ENCODE measurements at regions not wholly inside any gene's neighbourhood (a gene's known extent, or its start where the extent isn't known, plus 50 kb on each side); places are given as distances from the start of the nearest gene placed in this dataset.
"Not testable (repeated sequence)": the region's sequence is repeated elsewhere in the genome, so short reads cannot be mapped to it uniquely, and the experiment has no call there.

GRCh38 chr5:91864962-91865361 is 481.8 kb upstream of the ARRDC3 start:
- no peak for DNase-seq

DNA sequence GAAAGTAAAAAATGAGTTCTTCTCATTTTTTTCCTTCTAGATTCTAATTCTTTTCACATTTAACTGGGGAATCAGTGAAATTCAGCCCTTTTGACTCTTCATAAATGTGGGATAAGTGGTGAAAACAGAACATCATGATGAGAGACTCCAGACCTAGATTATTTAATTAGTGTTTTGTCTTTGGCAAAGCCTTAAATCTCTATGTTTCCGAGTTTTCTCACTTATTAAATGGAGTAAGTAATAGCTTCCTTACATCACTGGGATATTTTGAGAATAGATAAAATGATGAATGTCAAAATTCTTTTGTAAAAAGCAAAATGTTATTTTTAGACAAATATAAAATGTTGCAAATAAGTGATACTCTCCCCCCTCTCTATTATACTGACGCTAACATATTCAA is 468.6 kb upstream of the ARRDC3 start:
- no peak for DNase-seq

DNA sequence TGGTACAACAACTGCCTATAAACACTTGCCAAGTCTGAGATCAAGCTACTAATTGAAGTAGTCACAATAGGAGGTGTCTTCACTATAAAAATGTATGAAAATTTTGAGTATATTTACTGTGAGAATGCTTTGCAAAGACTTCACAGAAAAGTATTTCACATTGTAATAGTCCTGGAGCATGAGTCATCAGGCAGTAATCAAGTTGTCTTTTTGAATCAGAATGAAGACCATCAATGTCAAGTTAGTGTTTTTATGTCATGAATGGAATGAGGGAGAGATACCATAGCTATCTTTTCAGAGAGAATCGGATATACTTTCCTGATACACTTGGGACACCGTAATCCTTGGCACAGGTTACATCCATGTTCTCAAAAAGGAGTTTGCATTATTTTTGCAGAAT is 466.9 kb upstream of the ARRDC3 start:
- DNase-seq, result no peak

- DNase-seq, result no peak
Observed at GRCh38 chr5:91849069-91849468, 466.0 kb upstream of the ARRDC3 start.

DNA sequence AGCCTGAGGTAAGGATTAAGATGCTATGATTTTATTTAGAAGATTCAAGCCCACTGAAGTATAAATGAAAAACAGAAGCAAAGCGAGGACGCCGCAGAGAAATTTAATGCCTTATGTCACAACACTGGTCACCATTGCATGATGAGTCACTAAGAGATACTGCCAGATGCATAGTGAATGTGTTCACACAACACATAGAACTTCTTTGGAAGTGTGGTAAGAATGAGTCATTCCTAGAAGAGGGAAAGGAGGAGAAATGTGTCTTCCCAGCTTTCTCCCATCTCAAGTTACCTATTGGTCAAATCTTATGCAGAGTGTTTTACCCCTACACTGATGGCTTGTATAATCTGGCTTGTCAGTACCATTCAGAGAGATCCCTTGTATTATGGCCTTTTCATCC is 465.3 kb upstream of the ARRDC3 start:
- no peak for DNase-seq

DNA sequence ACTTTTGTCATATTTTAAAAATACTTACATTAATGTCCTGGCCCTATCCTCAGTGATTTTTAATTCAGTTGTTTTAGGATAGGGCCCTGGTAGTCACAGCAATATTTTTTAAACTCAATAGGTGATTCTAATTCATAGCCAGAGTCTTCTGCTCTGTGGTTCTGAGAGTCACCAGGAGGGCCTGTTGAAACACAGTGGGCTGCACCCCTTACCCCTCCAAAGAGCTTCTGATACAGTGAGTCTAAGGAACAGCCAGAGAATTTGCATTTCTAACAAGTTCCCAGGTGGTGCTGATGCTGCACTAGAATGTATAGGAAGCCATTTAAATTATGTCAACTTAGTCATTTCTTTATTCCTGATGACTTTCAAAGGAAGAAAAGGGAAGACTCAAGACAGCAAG is 458.3 kb upstream of the ARRDC3 start:
- no peak for DNase-seq

DNA sequence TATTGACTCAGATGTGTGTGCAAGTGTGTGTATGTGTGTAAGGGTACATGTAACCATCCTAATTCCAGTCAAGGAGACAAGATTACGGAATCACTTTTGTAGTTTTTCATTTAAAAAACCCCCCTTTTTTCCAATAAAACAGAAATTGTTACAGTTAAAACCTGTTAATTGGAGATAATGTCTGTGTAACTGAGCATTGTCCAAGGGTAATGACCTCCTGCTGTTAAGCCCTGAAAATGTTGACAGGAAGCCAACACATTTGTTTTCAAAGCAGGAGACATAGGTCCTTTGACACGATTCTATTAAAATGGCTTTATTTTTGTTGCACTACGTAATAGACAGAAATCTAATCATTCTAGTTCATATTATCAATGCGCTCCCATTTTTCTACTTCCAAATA is 457.3 kb upstream of the ARRDC3 start:
- DNase-seq, result no peak

DNA sequence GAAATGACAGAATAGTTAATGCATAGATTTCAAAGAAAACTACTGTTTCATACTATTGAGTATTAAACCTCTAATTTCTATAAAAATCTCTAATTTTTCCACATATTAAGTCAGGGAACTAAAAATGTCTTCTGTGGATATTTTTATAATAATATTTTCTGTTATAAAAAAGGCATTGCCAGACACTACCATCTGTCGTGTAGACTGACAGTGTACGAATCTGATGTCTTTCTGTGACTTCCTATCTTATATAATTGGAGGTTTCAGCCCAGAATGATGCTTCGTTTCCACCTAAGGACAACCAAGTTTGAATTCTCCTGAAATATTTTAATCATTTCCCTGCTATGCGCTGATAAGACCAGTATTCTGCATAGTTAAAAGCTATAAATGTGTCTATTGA is 456.6 kb upstream of the ARRDC3 start:
- no peak for DNase-seq

- DNase-seq, result no peak
Observed at GRCh38 chr5:91839233-91839632, 456.1 kb upstream of the ARRDC3 start.

DNA sequence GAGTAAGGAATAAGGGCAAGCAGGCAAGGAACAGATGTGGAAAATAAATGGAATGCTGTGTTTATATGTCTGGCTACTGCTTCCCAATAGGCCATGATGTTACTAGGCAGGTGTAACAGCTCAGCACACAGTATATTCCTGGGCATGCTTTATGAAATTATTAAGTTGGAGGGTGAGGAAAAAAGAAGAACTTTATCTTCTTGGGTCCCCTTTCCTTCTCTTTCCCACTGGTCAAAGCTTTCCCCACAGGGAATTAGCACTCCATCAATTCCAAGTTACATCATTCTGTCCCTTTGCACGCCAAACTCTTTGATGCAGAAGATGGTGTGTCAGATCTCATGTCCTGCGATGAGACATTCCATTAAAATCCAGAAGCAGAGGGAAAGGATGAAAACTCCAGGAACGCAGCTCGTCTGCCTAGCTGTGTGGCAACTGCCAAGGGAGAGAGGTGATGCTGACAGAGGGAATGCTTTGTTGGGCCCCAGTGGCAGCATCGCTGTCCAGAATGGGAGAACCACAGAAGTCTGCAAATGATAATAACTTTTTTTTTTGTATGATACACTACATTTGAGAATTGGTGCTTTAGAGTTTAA is 447.3 kb upstream of the ARRDC3 start:
- no peak for DNase-seq

DNA sequence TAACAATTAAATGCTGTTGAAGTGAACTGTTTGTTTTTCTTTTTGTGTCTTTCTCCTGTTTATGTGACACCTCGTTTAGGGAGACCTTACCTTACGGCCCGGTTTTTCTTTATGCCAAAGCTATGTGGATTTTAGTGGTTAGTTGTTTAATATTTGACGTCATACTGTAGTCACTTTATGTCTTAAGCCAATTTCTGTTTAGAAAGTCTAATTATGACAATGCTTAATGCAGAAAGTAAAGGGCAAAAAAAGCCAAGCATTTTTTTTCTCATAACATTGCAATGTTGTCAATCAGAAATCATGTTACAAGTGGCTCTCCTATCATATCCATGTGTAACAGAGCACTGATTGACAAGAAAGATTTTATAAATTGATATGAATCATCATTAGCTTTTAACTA is 442.5 kb upstream of the ARRDC3 start:
- no peak for DNase-seq

GRCh38 chr5:91824406-91824805 is 441.3 kb upstream of the ARRDC3 start:
- DNase-seq, result no peak

DNA sequence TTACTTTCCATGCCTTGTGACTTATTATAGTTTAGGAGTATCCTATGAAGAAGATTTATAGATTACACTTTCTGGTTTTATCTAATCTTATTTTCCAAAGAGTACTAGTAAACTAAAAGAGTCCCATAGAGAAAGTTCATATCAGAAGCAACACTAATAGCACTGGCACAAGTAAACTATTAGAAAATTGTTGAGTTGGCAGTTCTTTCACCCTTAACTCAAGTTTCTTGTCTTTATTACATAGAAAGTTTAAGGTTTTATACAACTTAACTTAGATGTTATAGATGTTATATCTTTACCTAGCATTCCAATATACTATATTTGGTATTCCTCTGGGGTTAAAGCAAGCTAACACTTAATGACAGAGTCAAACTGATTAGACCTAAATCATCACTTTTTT is 437.8 kb upstream of the ARRDC3 start:
- DNase-seq, result no peak

DNA sequence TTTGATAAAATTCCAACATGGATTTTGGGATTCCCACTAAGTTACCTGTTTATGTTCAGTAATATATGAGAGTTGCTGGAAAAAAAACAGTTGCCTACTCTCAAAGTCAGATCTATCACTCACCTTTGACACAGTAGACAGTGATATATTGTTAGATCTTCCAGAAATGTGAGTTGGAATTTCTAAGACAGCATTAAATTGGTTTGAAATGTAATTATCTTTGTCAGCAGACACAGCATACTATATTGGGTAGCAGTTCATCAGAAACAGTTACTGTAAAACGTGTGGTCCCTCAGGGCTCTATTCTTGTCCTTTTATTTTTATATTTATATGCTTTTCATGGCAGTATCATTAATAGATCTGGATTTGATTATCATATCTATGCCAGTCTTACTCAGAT is 433.6 kb upstream of the ARRDC3 start:
- no peak for DNase-seq

DNA sequence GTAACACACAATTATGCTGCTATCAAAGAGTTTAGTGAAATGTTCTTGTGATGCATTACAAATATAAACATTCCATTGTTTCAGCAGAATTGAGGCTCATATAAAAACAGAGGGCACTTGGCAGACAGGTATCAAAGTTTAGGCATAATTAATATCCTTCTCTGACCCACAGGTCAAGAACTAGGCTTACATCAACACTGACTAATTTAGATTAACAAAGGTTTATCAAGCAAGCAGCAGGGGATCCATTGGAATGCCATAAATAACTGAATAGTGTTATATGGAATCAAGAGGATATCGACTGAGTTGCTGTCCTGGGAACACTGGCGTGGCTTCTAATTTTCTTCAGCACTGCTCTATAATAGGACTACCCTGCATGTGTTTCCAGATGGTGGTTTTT is 414.5 kb upstream of the ARRDC3 start:
- no peak for DNase-seq

DNA sequence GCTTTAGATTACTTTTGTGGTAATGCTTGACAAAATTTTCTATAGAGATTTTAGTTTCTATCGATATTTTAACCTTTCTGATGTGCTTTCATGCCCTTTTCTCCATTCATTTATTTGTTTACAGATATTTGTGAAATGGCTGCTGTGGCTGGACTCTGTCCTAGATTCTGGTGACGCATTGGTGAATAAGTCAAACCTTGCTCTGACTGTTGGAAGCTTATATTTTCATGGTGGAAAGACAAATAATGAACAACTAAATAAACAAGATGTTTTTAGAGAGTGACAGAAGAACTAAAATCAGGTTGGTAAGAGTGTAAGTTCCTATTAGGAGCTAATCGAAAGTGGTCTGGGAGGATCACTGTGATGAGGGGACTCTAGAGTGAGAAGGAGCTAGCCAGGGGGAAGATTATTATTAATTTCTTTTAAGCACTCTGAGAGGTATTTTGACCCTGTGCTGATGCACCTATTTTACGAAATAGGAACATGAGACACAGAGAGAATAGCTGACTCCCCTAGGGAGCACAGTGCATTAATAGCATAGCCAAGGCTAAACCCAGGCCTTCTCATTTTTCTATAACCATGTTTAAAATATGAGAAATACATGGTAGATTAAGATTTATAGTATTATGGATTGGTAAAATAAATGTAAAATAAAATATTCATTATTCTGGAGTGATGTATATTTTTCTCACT is 411.9 kb upstream of the ARRDC3 start:
- DNase-seq, result no peak

DNA sequence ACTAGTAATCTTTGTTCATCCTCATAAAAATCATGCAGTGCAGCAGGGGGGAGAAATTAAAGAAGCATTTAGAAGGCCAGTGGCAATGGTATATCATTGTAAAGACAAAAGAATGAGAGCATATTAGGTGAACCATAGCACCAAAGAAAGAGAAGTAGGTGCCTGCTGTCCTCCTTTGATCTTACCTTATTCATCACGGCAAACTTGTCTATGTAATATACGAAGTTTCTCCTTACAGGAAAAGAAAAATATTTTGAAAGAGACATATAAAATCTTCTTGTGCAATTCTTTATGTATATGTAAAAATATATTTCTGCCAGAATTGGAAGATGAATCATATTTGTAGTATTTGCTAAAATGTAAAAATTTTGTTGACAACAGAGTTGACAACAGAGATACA is 411.3 kb upstream of the ARRDC3 start:
- no peak for DNase-seq

- no peak for DNase-seq
Observed at GRCh38 chr5:91787718-91788117, 404.6 kb upstream of the ARRDC3 start.

DNA sequence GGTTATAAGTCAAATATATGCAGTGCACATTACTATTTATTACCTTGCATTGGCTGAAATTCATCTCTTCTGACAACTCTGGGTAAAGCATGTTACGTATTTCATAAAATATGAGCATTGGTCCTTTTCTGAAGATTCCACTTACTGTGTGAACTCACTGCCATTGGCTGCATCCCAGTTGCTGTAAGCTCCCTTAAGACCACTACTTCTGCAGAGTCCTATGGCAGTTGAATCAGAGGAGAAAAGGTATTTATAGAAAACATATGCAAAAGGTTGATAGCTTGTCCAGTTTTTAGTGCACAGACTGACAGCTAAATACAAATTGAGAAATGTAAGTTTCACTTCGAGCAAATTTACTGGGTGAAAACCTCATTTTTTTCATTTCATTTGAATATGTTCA is 394.6 kb upstream of the ARRDC3 start:
- no peak for DNase-seq

GRCh38 chr5:91776249-91776648 is 393.1 kb upstream of the ARRDC3 start:
- DNase-seq, result no peak

DNA sequence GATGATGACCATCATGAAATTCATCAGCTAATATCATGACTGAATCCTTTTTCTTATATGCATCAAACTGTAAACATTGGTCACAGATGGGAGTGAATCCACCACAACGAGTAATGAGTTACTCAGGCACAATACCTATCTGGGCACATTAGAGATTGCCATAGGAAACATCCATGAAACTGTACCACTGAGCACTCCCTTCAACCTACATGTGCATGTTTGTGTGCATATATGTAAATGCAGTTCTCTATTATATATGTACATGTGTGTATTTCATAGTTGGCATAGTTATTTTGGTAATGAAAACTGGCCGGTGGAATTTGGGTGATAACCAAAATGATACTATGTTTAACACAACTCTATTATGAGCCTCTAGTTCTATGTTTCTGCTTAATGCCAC is 387.3 kb upstream of the ARRDC3 start:
- DNase-seq, result no peak

GRCh38 chr5:91757383-91757782 is 374.3 kb upstream of the ARRDC3 start:
- not testable (repeated sequence) for DNase-seq

- no peak for DNase-seq
Observed at GRCh38 chr5:91754990-91755389, 371.9 kb upstream of the ARRDC3 start.

DNA sequence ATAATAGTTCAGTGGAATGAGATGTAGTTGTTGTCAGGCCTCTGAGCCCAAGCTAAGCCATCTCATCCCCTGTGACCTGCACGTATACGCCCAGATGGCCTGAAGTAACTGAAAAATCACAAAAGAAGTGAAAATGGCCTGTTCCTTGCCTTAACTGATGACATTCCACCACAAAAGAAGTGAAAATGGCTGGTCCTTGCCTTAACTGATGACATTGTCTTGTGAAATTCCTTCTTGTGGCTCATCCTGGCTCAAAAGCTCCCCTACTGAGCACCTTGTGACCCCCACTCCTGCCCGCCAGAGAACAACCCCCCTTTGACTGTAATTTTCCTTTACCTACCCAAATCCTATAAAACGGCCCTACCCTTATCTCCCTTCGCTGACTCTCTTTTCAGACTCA is 361.4 kb upstream of the ARRDC3 start:
- DNase-seq, result not testable (repeated sequence)

DNA sequence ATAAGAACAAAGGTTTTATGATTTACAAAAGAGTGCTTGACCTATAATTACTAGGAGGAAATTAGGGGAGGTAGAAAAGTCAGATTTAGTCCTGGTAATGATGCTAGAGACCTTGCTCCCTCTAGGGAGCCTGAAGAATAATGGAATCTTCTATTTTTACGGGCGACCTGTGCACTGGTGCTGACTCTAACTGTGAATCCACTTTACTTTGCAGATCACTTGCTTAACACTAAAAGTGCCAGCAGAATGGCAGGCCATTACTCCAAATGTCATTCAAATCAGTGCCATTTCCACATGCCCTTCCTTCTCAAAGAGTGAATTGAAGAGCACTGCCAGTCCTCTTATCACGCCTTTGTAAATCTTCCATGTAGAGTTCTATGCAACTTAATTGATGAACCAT is 359.4 kb upstream of the ARRDC3 start:
- no peak for DNase-seq

Data from activated effector memory CD4-positive, alpha-beta T cell treated with anti-CD3 and anti-CD28 coated beads, Interleukin-2, amount 50 U/mL, for 16 hours (primary cell).